ENCODE measurements at regions not wholly inside any gene's neighbourhood (a gene's known extent, or its start where the extent isn't known, plus 50 kb on each side); places are given as distances from the start of the nearest gene placed in this dataset.
A peak's percentile ranks its signal among the peaks of the same experiment; 100 is the strongest.
"Not testable (repeated sequence)": the region's sequence is repeated elsewhere in the genome, so short reads cannot be mapped to it uniquely, and the experiment has no call there.

- 0 out of 3 replicates have a peak, but pooled peaks cover 4% of the 10 kb centered on the region for H3K4me1 ChIP-seq
- TF ChIP-seq RCOR1 (IDR thresholded peaks at IDR 0.05; ENCODE audit: low read depth, low read length): no peak
- no peak for TF ChIP-seq RFX5 (IDR thresholded peaks at IDR 0.05)
- no peak for TF ChIP-seq ATOH8 (CRISPR knock-in tag; IDR thresholded peaks at IDR 0.05; ENCODE audit: low read depth)
- no peak for TF ChIP-seq MAFK (IDR thresholded peaks at IDR 0.05; ENCODE audit: partially characterized antibody)
- no peak for TF ChIP-seq CEBPB (IDR thresholded peaks at IDR 0.05)
- no peak for TF ChIP-seq HOXA7 (CRISPR knock-in tag; IDR thresholded peaks at IDR 0.05)
- TF ChIP-seq POLR2AphosphoS2 (conservative IDR thresholded peaks at IDR 0.05; ENCODE audit: low read length): no peak
- TF ChIP-seq TP53 (CRISPR knock-in tag; IDR thresholded peaks at IDR 0.05): no peak
- no peak for TF ChIP-seq KDM1A (IDR thresholded peaks at IDR 0.05; ENCODE audit: low read depth)
- TF ChIP-seq TFCP2L1 (CRISPR knock-in tag; IDR thresholded peaks at IDR 0.05): no peak
- no peak for TF ChIP-seq PHF8 (IDR thresholded peaks at IDR 0.05; ENCODE audit: borderline replicate concordance, low read depth)
- TF ChIP-seq NPAS2 (CRISPR knock-in tag; IDR thresholded peaks at IDR 0.05; ENCODE audit: borderline replicate concordance): no peak
- no peaks in the 10 kb centered on the region for H3K9me3 ChIP-seq
- 54% methylated on average over 6 of the region's 6 CpGs for WGBS (ENCODE audit: missing lambda C conversion rate)
- no peak overlapping the region for H3K27ac ChIP-seq
- ChIA-PET POLR2A (no interaction called here), CTCF (no interaction called here)
- DNase-seq (ENCODE audit: low read depth in 1 of 2, low spot score in 1 of 2): no peak
- no peak overlapping the region for H3K4me2 ChIP-seq
- no peak overlapping the region for H3K4me3 ChIP-seq
- FAIRE-seq: no peak
- no peak for ATAC-seq
These were observed 166.0 kb upstream of the ATP10A start for GRCh38 chr15:26029146-26029545.

GRCh38 chr15:26028086-26028740, 165.1 kb upstream of the ATP10A start:
- Histone ChIP-seq H3K27ac (no peak overlapping the region), H3K4me2 (peak overlapping the region; percentile 43; the same call in 2 of the 3 replicates), H3K9me3 (no peaks in the 10 kb centered on the region), H3K4me1 (0 out of 3 replicates have a peak, but pooled peaks cover 4% of the 10 kb centered on the region), H3K4me3 (no peak overlapping the region)
- ChIA-PET POLR2A (no interaction called here), CTCF (no interaction called here)
- WGBS (ENCODE audit: missing lambda C conversion rate): 45% methylated on average over 13 of the region's 13 CpGs
- ATAC-seq (no peak), DNase-seq (ENCODE audit: low read depth in 1 of 2, low spot score in 1 of 2) (no peak), FAIRE-seq (no peak)
- TF ChIP-seq HOXB5 (CRISPR knock-in tag; IDR thresholded peaks at IDR 0.05) (no peak), ELK1 (IDR thresholded peaks at IDR 0.05; ENCODE audit: low read depth, low read length) (no peak), MAFK (IDR thresholded peaks at IDR 0.05; ENCODE audit: partially characterized antibody) (peak; percentile 45)

- POLR2A ChIA-PET; H3K9me3 ChIP-seq; H3K27ac ChIP-seq; DNase-seq (ENCODE audit: low read depth in 1 of 2, low spot score in 1 of 2); H3K4me2 ChIP-seq; H3K4me1 ChIP-seq; ATAC-seq; FAIRE-seq; CTCF ChIA-PET; H3K4me3 ChIP-seq: not testable (repeated sequence)
- 34% methylated on average over 3 of the region's 3 CpGs for WGBS (ENCODE audit: missing lambda C conversion rate)
These were observed 163.5 kb upstream of the ATP10A start for GRCh38 chr15:26026671-26027070.

- POLR2A ChIA-PET: no interaction called here
- WGBS (ENCODE audit: missing lambda C conversion rate): 71% methylated on average over 4 of the region's 4 CpGs
- no peak overlapping the region for H3K4me3 ChIP-seq
- no peak overlapping the region for H3K27ac ChIP-seq
- no peak for FAIRE-seq
- TF ChIP-seq PHF8 (IDR thresholded peaks at IDR 0.05; ENCODE audit: borderline replicate concordance, low read depth): no peak
- no peak for TF ChIP-seq JUNB (IDR thresholded peaks at IDR 0.05)
- H3K4me1 ChIP-seq: 0 out of 3 replicates have a peak, but pooled peaks cover 4% of the 10 kb centered on the region
- no peak for DNase-seq (ENCODE audit: low read depth in 1 of 2, low spot score in 1 of 2)
- CTCF ChIA-PET: no interaction called here
- no peak overlapping the region for H3K4me2 ChIP-seq
- no peaks in the 10 kb centered on the region for H3K9me3 ChIP-seq
- ATAC-seq: no peak
These were observed 161.1 kb upstream of the ATP10A start for GRCh38 chr15:26024241-26024640.

- TF ChIP-seq ZNF302 (CRISPR knock-in tag; IDR thresholded peaks at IDR 0.05) (no peak), ATOH8 (CRISPR knock-in tag; IDR thresholded peaks at IDR 0.05; ENCODE audit: low read depth) (no peak), NR3C1 (IDR thresholded peaks at IDR 0.05) (no peak), ZC3H11A (IDR thresholded peaks at IDR 0.05) (no peak), FOXS1 (CRISPR knock-in tag; IDR thresholded peaks at IDR 0.05) (no peak)
- FAIRE-seq (no peak), ATAC-seq (no peak), DNase-seq (ENCODE audit: low read depth in 1 of 2, low spot score in 1 of 2) (no peak)
- Histone ChIP-seq H3K27ac (no peak overlapping the region), H3K4me1 (0 out of 3 replicates have a peak, but pooled peaks cover 4% of the 10 kb centered on the region), H3K4me2 (no peak overlapping the region), H3K4me3 (no peak overlapping the region), H3K9me3 (no peaks in the 10 kb centered on the region)
- CTCF ChIA-PET: no interaction called here
- POLR2A ChIA-PET: no interaction called here
- WGBS (ENCODE audit: missing lambda C conversion rate): 79% methylated on average over 5 of the region's 5 CpGs
These were observed 160.6 kb upstream of the ATP10A start for GRCh38 chr15:26023691-26024090.

All from A549 (cell line).